ENCODE measurements at regions not wholly inside any gene's neighbourhood (a gene's known extent, or its start where the extent isn't known, plus 50 kb on each side); places are given as distances from the start of the nearest gene placed in this dataset.

DNA sequence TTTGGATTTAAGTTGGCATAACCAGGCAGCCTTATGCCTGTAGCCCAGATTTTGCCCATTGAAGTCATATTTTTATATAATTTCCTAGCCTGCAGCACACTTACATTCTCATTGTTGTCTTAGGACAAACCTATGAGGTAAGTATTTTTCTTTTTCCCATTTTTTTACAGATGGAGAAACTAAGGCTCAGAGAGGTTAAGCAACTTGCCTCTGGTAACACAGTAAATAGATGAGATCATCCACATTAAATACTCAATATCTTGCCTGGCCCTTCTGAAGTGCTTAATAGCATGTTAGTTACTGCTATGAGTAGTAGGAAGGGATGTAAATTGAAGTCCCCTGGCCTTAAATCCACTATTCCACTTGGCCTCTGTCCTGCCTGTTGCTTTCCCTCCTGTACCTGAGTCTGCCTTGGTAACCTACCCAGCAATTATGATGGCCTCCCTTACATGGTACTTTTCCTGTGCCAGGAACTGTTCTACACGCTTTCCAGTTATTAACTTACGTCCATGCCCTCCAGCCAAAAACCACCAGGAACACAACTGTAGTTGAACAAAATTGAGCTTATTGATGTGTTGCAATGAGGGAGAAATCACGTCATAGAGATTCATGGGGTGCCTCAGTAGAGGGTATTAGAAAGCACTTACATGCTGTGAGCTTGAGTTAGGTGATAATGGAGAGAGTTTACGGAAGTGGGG is 111.6 kb upstream of the FGGY start:
- WGBS, 2 experiments (ENCODE audit: insufficient coverage in 1 of 2, insufficient read length in 1 of 2), result 79 to 87% methylated on average over 2 to 4 of the region's 4 CpGs
- no peaks in the 10 kb centered on the region for H3K36me3 Mint-ChIP-seq (ENCODE audit: low read depth)
- no peaks in the 10 kb centered on the region for H3K9me3 Mint-ChIP-seq
- Histone ChIP-seq H3K9me3 (ENCODE audit: control insufficient read depth, low read length) (no peaks in the 10 kb centered on the region), H3K27me3 (ENCODE audit: control insufficient read depth, insufficient read depth, low read length, poor library complexity, severe bottlenecking) (no peaks in the 10 kb centered on the region), H3K36me3 (ENCODE audit: control insufficient read depth, insufficient read depth, low read length) (no peaks in the 10 kb centered on the region), H3K9ac (ENCODE audit: extremely low read depth, low read length, poor library complexity, severe bottlenecking) (no peak overlapping the region), H3K27ac (ENCODE audit: low read depth, low read length) (no peak overlapping the region), H3K4me1 (ENCODE audit: control insufficient read depth, insufficient read depth, low read length) (peaks cover 20% of the 10 kb centered on the region), H3K4me3 (ENCODE audit: low read length) (no peak overlapping the region)
- H3K27me3 Mint-ChIP-seq (ENCODE audit: insufficient read depth), result peaks cover 2% of the 10 kb centered on the region
- peaks cover 28% of the 10 kb centered on the region for H3K4me1 Mint-ChIP-seq
- H3K4me3 Mint-ChIP-seq, result no peak overlapping the region
- peak overlapping the region; percentile 59 for H3K27ac Mint-ChIP-seq
- DNase-seq, result no peak
- TF ChIP-seq CTCF (conservative IDR thresholded peaks at IDR 0.05), result no peak

GRCh38 chr1:59186656-59187055 is 110.2 kb upstream of the FGGY start:
- H3K36me3 Mint-ChIP-seq (ENCODE audit: low read depth), result no peaks in the 10 kb centered on the region
- Histone ChIP-seq H3K27me3 (ENCODE audit: control insufficient read depth, insufficient read depth, low read length, poor library complexity, severe bottlenecking) (no peaks in the 10 kb centered on the region), H3K4me3 (ENCODE audit: low read length) (no peak overlapping the region), H3K4me1 (ENCODE audit: control insufficient read depth, insufficient read depth, low read length) (peaks cover 20% of the 10 kb centered on the region), H3K36me3 (ENCODE audit: control insufficient read depth, insufficient read depth, low read length) (no peaks in the 10 kb centered on the region), H3K9me3 (ENCODE audit: control insufficient read depth, low read length) (no peaks in the 10 kb centered on the region), H3K9ac (ENCODE audit: extremely low read depth, low read length, poor library complexity, severe bottlenecking) (no peak overlapping the region), H3K27ac (ENCODE audit: low read depth, low read length) (no peak overlapping the region)
- H3K4me3 Mint-ChIP-seq, result no peak overlapping the region
- H3K9me3 Mint-ChIP-seq, result peaks cover 2% of the 10 kb centered on the region
- peaks cover 2% of the 10 kb centered on the region for H3K27me3 Mint-ChIP-seq (ENCODE audit: insufficient read depth)
- no peak overlapping the region for H3K27ac Mint-ChIP-seq
- 62 to 76% methylated on average over 3 of the region's 3 CpGs for WGBS, 2 experiments (ENCODE audit: insufficient coverage in 1 of 2, insufficient read length in 1 of 2)
- H3K4me1 Mint-ChIP-seq, result peaks cover 28% of the 10 kb centered on the region
- TF ChIP-seq CTCF (conservative IDR thresholded peaks at IDR 0.05), result no peak
- peak; percentile 49 for DNase-seq

- Histone ChIP-seq H3K9ac (ENCODE audit: extremely low read depth, low read length, poor library complexity, severe bottlenecking) (no peak overlapping the region), H3K4me1 (ENCODE audit: control insufficient read depth, insufficient read depth, low read length) (peaks cover 20% of the 10 kb centered on the region), H3K27me3 (ENCODE audit: control insufficient read depth, insufficient read depth, low read length, poor library complexity, severe bottlenecking) (no peaks in the 10 kb centered on the region), H3K36me3 (ENCODE audit: control insufficient read depth, insufficient read depth, low read length) (no peaks in the 10 kb centered on the region), H3K4me3 (ENCODE audit: low read length) (no peak overlapping the region), H3K9me3 (ENCODE audit: control insufficient read depth, low read length) (peaks cover 5% of the 10 kb centered on the region), H3K27ac (ENCODE audit: low read depth, low read length) (no peak overlapping the region)
- Mint-ChIP-seq H3K27ac (no peak overlapping the region), H3K27me3 (ENCODE audit: insufficient read depth) (peaks cover 2% of the 10 kb centered on the region), H3K36me3 (ENCODE audit: low read depth) (no peaks in the 10 kb centered on the region), H3K4me3 (no peak overlapping the region), H3K4me1 (peaks cover 28% of the 10 kb centered on the region), H3K9me3 (peaks cover 5% of the 10 kb centered on the region)
- DNase-seq, result no peak
- no peak for TF ChIP-seq CTCF (conservative IDR thresholded peaks at IDR 0.05)
- 84 to 100% methylated on average over 1 to 2 of the region's 2 CpGs for WGBS, 2 experiments (ENCODE audit: insufficient coverage in 1 of 2, insufficient read length in 1 of 2)
These were observed 108.3 kb upstream of the FGGY start for GRCh38 chr1:59188413-59189213.

Measured in endodermal cell (in vitro differentiated cells).